Glutamatergic neuron (in vitro differentiated cells): ENCODE measurements at regions not wholly inside any gene's neighbourhood (a gene's known extent, or its start where the extent isn't known, plus 50 kb on each side); places are given as distances from the start of the nearest gene placed in this dataset.

Experiments used
- DNase-seq: peaks from one replicate; pipeline ENCODE4 v3.0.0; 2022
- H3K27ac Mint-ChIP-seq: one replicate; pipeline ENCODE4 v1.8.0; 2020; ENCODE audit warnings: mild to moderate bottlenecking, mixed read lengths, inconsistent platforms; ENCODE audit not compliant: unreplicated experiment
- H3K27me3 Mint-ChIP-seq: one replicate; pipeline ENCODE4 v1.8.0; 2020; ENCODE audit warnings: mild to moderate bottlenecking, moderate library complexity, mixed read lengths, inconsistent platforms; ENCODE audit not compliant: unreplicated experiment
- H3K36me3 Mint-ChIP-seq: one replicate; pipeline ENCODE4 v1.8.0; 2020; ENCODE audit warnings: mild to moderate bottlenecking, mixed read lengths, inconsistent platforms; ENCODE audit not compliant: unreplicated experiment
- H3K4me1 Mint-ChIP-seq: one replicate; pipeline ENCODE4 v1.8.0; 2020; ENCODE audit warnings: mild to moderate bottlenecking, low read depth, mixed read lengths, inconsistent platforms; ENCODE audit not compliant: unreplicated experiment
- H3K4me3 Mint-ChIP-seq: one replicate; pipeline ENCODE4 v1.8.0; 2020; ENCODE audit warnings: mild to moderate bottlenecking, mixed read lengths, inconsistent platforms; ENCODE audit not compliant: unreplicated experiment
- H3K9me3 Mint-ChIP-seq: one replicate; pipeline ENCODE4 v1.8.0; 2020; ENCODE audit warnings: mild to moderate bottlenecking, moderate library complexity, mixed read lengths, inconsistent platforms; ENCODE audit not compliant: unreplicated experiment
- TF ChIP-seq, protein P1 (sequence below): fragments of 200-600 bp; sonication (generic); IDR thresholded peaks from one replicate; pipeline ENCODE4 v1.5.0; 2021; ENCODE audit not compliant: partially characterized antibody, unreplicated experiment

DNA sequence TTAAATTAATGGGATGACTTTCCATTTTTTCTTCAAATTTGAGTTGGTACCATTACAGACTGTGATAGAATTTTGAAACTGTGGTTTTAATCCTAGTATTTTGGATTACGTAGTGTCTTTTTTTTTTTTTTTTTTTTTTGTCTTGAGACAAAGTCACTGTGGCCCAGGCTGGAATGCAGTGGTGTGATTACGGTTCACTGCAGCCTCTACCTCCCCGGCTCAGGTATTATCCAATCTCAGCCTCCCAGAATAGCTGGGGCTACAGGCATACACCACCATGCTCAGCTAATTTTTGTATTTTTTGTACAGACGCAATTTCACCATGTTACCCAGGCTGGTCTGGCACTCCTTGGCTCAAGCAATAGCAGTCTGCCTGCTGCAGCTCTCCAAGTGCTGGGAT lies 87.1 kb downstream of the SOX4 start:
- Mint-ChIP-seq H3K9me3 (peaks cover 2% of the 10 kb centered on the region), H3K4me1 (peaks cover 2% of the 10 kb centered on the region), H3K4me3 (no peak overlapping the region), H3K36me3 (no peaks in the 10 kb centered on the region), H3K27me3 (no peaks in the 10 kb centered on the region), H3K27ac (no peak overlapping the region)
- DNase-seq: no peak
- TF ChIP-seq, protein P1, sequence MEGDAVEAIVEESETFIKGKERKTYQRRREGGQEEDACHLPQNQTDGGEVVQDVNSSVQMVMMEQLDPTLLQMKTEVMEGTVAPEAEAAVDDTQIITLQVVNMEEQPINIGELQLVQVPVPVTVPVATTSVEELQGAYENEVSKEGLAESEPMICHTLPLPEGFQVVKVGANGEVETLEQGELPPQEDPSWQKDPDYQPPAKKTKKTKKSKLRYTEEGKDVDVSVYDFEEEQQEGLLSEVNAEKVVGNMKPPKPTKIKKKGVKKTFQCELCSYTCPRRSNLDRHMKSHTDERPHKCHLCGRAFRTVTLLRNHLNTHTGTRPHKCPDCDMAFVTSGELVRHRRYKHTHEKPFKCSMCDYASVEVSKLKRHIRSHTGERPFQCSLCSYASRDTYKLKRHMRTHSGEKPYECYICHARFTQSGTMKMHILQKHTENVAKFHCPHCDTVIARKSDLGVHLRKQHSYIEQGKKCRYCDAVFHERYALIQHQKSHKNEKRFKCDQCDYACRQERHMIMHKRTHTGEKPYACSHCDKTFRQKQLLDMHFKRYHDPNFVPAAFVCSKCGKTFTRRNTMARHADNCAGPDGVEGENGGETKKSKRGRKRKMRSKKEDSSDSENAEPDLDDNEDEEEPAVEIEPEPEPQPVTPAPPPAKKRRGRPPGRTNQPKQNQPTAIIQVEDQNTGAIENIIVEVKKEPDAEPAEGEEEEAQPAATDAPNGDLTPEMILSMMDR: no peak

DNA sequence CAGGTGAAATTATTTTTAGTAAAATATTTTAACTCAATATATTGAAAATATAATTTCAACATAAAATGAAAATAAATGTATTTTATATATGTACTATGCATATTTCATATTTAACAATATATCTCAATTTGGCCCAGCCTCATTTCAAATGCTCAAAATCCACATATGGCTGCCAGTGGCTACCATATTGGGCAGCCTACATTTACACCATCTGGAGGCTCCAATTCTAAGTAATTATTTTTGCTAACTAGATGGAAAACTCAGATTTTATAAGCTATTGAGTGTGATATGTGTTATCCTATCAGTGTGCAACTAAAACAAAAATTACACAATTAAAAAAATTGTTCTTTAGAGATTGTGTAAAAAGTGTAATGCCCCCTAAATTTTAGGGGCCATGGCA lies 96.9 kb downstream of the SOX4 start:
- Mint-ChIP-seq H3K27ac (no peak overlapping the region), H3K4me3 (no peak overlapping the region), H3K36me3 (peaks cover 17% of the 10 kb centered on the region), H3K9me3 (no peaks in the 10 kb centered on the region), H3K27me3 (no peaks in the 10 kb centered on the region), H3K4me1 (peaks cover 6% of the 10 kb centered on the region)
- TF ChIP-seq, protein P1: no peak
- DNase-seq: no peak

DNA sequence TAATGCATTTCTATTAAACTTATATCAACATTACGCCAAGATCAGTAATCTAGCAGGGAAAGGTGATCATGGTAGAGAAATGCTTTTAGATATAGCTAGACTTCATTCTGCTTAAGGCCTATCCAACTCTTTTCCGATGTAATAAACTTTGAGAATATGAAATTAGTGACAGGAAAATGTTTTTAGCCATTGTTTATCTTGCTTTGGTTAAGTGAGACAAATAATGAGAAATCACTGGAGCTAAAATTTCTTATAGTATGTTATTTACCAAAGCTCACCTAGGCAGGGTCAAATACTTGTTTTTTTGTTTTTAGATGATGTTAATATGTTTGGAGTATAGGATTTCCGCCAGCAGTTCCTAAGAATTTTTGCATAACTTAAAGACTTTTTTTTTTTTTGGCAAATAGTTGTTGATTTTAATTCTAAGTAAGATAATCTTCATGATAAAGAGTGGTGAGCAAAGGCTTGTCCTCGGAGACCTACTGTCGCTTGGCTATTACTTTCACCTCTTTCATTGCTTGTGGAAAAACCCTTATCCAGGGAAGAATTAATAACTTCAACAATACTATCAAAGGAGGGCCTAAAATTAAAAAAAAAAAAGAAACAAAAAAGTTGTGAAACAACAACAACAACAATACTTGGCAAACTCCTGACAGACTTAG lies 98.3 kb downstream of the SOX4 start:
- H3K27ac Mint-ChIP-seq: no peak overlapping the region
- H3K4me3 Mint-ChIP-seq: no peak overlapping the region
- TF ChIP-seq, protein P1: no peak
- no peaks in the 10 kb centered on the region for H3K27me3 Mint-ChIP-seq
- H3K9me3 Mint-ChIP-seq: no peaks in the 10 kb centered on the region
- peaks cover 6% of the 10 kb centered on the region for H3K4me1 Mint-ChIP-seq
- DNase-seq: no peak
- H3K36me3 Mint-ChIP-seq: peaks cover 17% of the 10 kb centered on the region

DNA sequence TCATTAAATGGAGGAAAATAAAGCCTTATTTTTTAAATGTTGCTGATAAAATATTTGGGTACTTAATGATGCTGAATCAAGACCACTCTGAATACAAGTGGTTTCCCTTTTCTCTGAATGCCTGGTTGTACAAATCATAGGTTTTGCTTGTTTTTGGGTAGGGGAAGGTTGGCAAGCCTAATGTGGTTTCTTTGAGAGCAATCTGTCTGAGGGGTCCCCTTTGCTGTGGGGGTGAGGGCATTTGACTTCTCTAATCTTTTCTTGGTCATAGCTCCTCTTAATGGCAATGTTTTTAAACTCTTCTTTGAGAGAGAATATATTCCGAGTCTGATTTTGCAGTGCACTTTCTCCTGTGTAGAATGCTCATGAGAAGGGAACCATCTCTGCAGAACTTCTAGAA lies 99.2 kb downstream of the SOX4 start:
- peaks cover 12% of the 10 kb centered on the region for H3K36me3 Mint-ChIP-seq
- no peak overlapping the region for H3K4me3 Mint-ChIP-seq
- DNase-seq: no peak

DNA sequence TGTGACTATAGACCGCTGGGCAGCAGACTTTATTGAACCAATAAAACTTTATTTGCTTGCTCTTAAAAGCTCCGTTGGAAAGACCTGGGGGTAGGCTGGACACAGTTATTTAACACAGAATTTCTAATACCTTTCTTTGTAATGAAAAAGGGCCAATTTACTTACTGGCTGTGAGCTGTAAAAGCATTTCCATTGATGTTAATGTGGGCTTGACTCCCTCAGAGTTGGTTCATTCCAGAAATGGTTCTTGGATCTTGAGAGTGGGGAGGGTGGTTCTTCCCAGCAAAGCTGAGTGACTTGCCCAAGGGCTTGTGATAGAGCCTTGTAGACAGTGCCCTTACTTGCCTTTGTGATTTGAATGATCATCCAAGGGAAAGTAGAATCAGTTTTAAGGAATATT lies 100.6 kb downstream of the SOX4 start:
- DNase-seq: no peak
- TF ChIP-seq, protein P1: no peak
- H3K4me1 Mint-ChIP-seq: peaks cover 5% of the 10 kb centered on the region
- no peaks in the 10 kb centered on the region for H3K9me3 Mint-ChIP-seq
- H3K27ac Mint-ChIP-seq: no peak overlapping the region
- no peak overlapping the region for H3K4me3 Mint-ChIP-seq
- no peaks in the 10 kb centered on the region for H3K27me3 Mint-ChIP-seq
- H3K36me3 Mint-ChIP-seq: peaks cover 2% of the 10 kb centered on the region

More for the DNA sequence above, 99.2 kb downstream of the SOX4 start:
- no peaks in the 10 kb centered on the region for H3K27me3 Mint-ChIP-seq
- no peaks in the 10 kb centered on the region for H3K9me3 Mint-ChIP-seq
- TF ChIP-seq, protein P1: no peak
- no peak overlapping the region for H3K27ac Mint-ChIP-seq
- H3K4me1 Mint-ChIP-seq: peaks cover 5% of the 10 kb centered on the region
